ENCODE measurements at regions not wholly inside any gene's neighbourhood (a gene's known extent, or its start where the extent isn't known, plus 50 kb on each side); places are given as distances from the start of the nearest gene placed in this dataset.

- intact Hi-C loops (cut with DNase I, micrococcal nuclease) = no loop called here
- no peak for TF ChIP-seq CTCF (IDR thresholded peaks at IDR 0.05)
- no peaks in the 10 kb centered on the region for H3K4me1 Mint-ChIP-seq (ENCODE audit: low read depth)
- H3K4me3 Mint-ChIP-seq = no peak overlapping the region
- H3K27me3 Mint-ChIP-seq = no peaks in the 10 kb centered on the region
- Histone ChIP-seq H3K27me3 (ENCODE audit: control insufficient read depth in 1 of 2, insufficient read depth in 2 of 2, low read length in 2 of 2) (no peaks in the 10 kb centered on the region), H3K27ac (ENCODE audit: low read depth in 1 of 2, low read length in 2 of 2) (no peak overlapping the region), H3K36me3 (ENCODE audit: insufficient read depth, low read length) (no peaks in the 10 kb centered on the region), H3K4me3 (ENCODE audit: low read length) (no peak overlapping the region), H3K4me1 (ENCODE audit: insufficient read depth, low read length) (no peaks in the 10 kb centered on the region), H3K9me3 (ENCODE audit: control insufficient read depth in 1 of 2, insufficient read depth in 1 of 2, low read length in 2 of 2) (no peaks in the 10 kb centered on the region)
- no peak for ATAC-seq (ENCODE audit: poor library complexity)
- DNase-seq = no peak
- ChIA-PET CTCF (no interaction called here), POLR2A (no interaction called here)
- no peak overlapping the region for H3K27ac Mint-ChIP-seq
- H3K9me3 Mint-ChIP-seq = no peaks in the 10 kb centered on the region
- peaks cover 11% of the 10 kb centered on the region for H3K36me3 Mint-ChIP-seq (ENCODE audit: low read depth)
These were observed 134.2 kb downstream of the TLR5 start for GRCh38 chr1:223008808-223009207.

GRCh38 chr1:223009406-223009805 lies 133.6 kb downstream of the TLR5 start:
- no peaks in the 10 kb centered on the region for H3K27me3 Mint-ChIP-seq
- ATAC-seq (ENCODE audit: poor library complexity) (no peak), DNase-seq (no peak)
- H3K4me1 Mint-ChIP-seq (ENCODE audit: low read depth) = no peaks in the 10 kb centered on the region
- intact Hi-C loops (cut with DNase I, micrococcal nuclease) = no loop called here
- ChIA-PET CTCF (no interaction called here), POLR2A (no interaction called here)
- Histone ChIP-seq H3K27ac (ENCODE audit: low read depth in 1 of 2, low read length in 2 of 2) (no peak overlapping the region), H3K4me1 (ENCODE audit: insufficient read depth, low read length) (no peaks in the 10 kb centered on the region), H3K36me3 (ENCODE audit: insufficient read depth, low read length) (no peaks in the 10 kb centered on the region), H3K4me3 (ENCODE audit: low read length) (no peak overlapping the region), H3K27me3 (ENCODE audit: control insufficient read depth in 1 of 2, insufficient read depth in 2 of 2, low read length in 2 of 2) (no peaks in the 10 kb centered on the region), H3K9me3 (ENCODE audit: control insufficient read depth in 1 of 2, insufficient read depth in 1 of 2, low read length in 2 of 2) (no peaks in the 10 kb centered on the region)
- no peak overlapping the region for H3K4me3 Mint-ChIP-seq
- H3K27ac Mint-ChIP-seq = no peak overlapping the region
- no peaks in the 10 kb centered on the region for H3K9me3 Mint-ChIP-seq
- TF ChIP-seq CTCF (IDR thresholded peaks at IDR 0.05) = no peak
- peaks cover 5% of the 10 kb centered on the region for H3K36me3 Mint-ChIP-seq (ENCODE audit: low read depth)

- Histone ChIP-seq H3K27me3 (ENCODE audit: control insufficient read depth in 1 of 2, insufficient read depth in 2 of 2, low read length in 2 of 2) (no peaks in the 10 kb centered on the region), H3K36me3 (ENCODE audit: insufficient read depth, low read length) (no peaks in the 10 kb centered on the region), H3K4me3 (ENCODE audit: low read length) (no peak overlapping the region), H3K4me1 (ENCODE audit: insufficient read depth, low read length) (no peaks in the 10 kb centered on the region), H3K9me3 (ENCODE audit: control insufficient read depth in 1 of 2, insufficient read depth in 1 of 2, low read length in 2 of 2) (no peaks in the 10 kb centered on the region), H3K27ac (ENCODE audit: low read depth in 1 of 2, low read length in 2 of 2) (no peak overlapping the region)
- ATAC-seq (ENCODE audit: poor library complexity) (no peak), DNase-seq (no peak)
- H3K36me3 Mint-ChIP-seq (ENCODE audit: low read depth) = no peaks in the 10 kb centered on the region
- ChIA-PET POLR2A (no interaction called here), CTCF (no interaction called here)
- H3K9me3 Mint-ChIP-seq = no peaks in the 10 kb centered on the region
- H3K27ac Mint-ChIP-seq = no peak overlapping the region
- H3K4me1 Mint-ChIP-seq (ENCODE audit: low read depth) = no peaks in the 10 kb centered on the region
- no peak for TF ChIP-seq CTCF (IDR thresholded peaks at IDR 0.05)
- H3K27me3 Mint-ChIP-seq = no peaks in the 10 kb centered on the region
- intact Hi-C loops (cut with DNase I, micrococcal nuclease) = loop anchor here in 1 of 2 experiments (1.0 kb wide), 1 partner anchor 9 kb away; no protein-coding TSS in a partner anchor
- H3K4me3 Mint-ChIP-seq = no peak overlapping the region
These were observed 132.2 kb downstream of the TLR5 start for GRCh38 chr1:223010582-223011504.
